ENCODE measurements at regions not wholly inside any gene's neighbourhood (a gene's known extent, or its start where the extent isn't known, plus 50 kb on each side); places are given as distances from the start of the nearest gene placed in this dataset.

DNA sequence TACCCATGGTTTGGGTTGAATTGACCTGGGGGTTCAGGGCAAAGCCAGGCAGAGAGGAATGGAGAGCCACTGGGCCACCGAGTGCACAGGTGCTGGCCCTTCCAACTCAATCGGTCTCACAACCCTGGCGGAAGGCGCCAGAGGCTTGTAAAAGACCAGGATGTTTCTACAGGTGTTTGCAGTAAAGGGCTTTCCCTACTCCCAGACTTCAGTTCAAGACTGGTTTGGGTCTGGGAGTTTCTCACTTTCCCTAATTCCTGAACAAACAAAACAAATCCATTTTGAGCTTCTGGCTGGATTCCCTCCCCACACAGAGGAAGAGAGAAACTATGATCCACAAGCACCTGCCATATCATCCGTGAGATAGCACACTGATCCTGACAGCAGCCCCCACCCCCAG is 125.2 kb upstream of the KLF4 start:
- TF ChIP-seq, protein P1, sequence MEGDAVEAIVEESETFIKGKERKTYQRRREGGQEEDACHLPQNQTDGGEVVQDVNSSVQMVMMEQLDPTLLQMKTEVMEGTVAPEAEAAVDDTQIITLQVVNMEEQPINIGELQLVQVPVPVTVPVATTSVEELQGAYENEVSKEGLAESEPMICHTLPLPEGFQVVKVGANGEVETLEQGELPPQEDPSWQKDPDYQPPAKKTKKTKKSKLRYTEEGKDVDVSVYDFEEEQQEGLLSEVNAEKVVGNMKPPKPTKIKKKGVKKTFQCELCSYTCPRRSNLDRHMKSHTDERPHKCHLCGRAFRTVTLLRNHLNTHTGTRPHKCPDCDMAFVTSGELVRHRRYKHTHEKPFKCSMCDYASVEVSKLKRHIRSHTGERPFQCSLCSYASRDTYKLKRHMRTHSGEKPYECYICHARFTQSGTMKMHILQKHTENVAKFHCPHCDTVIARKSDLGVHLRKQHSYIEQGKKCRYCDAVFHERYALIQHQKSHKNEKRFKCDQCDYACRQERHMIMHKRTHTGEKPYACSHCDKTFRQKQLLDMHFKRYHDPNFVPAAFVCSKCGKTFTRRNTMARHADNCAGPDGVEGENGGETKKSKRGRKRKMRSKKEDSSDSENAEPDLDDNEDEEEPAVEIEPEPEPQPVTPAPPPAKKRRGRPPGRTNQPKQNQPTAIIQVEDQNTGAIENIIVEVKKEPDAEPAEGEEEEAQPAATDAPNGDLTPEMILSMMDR (IDR thresholded peaks at IDR 0.05; ENCODE audit: insufficient read depth, low read depth, low read length) = no peak
- TF ChIP-seq EZH2 (IDR thresholded peaks at IDR 0.05; ENCODE audit: insufficient read depth, low read length) = no peak

All from astrocyte (in vitro differentiated cells and primary cell).